Kidney (tissue), 13 donors: ENCODE measurements at regions not wholly inside any gene's neighbourhood (a gene's known extent, or its start where the extent isn't known, plus 50 kb on each side); places are given as distances from the start of the nearest gene placed in this dataset.

Source experiments
- DNase-seq, 5 donors: peaks; one replicate each; pipeline ENCODE4 v3.0.0-alpha.2; 2013 to 2020
- FAIRE-seq: peaks from 2 replicates; lab custom pipeline; 2012; peaks lifted over from hg19 to GRCh38; lab: Jason Lieb, UNC
- H3K27ac ChIP-seq, 2 donors: one replicate each; pipeline ENCODE4 v1.7.0; 2013; ENCODE audit warnings: low read depth in 2 of 2, low read length in 2 of 2, inconsistent platforms in 1 of 2
- H3K27me3 ChIP-seq: one replicate; pipeline ENCODE4 v1.7.1; 2013; ENCODE audit warnings: low read length, inconsistent platforms; ENCODE audit not compliant: control insufficient read depth, insufficient read depth
- H3K36me3 ChIP-seq, 3 donors: one replicate each; pipeline versions ENCODE4 v1.7.0 to v1.7.1; 2013; ENCODE audit warnings: low read length in 3 of 3, control low read depth in 1 of 3, inconsistent platforms in 1 of 3; ENCODE audit not compliant: insufficient read depth in 3 of 3, control insufficient read depth in 2 of 3
- H3K4me1 ChIP-seq, 3 donors: one replicate each; pipeline versions ENCODE4 v1.7.0 to v1.7.1; 2013; ENCODE audit warnings: low read length in 3 of 3, inconsistent platforms in 1 of 3, low read depth in 1 of 3; ENCODE audit not compliant: control insufficient read depth in 2 of 3, insufficient read depth in 2 of 3
- H3K4me3 ChIP-seq, 3 donors: one replicate each; pipeline versions ENCODE4 v1.7.0 to v1.8.1; 2013; ENCODE audit warnings: low read length in 3 of 3, control low read depth in 1 of 3, inconsistent platforms in 1 of 3
- H3K9ac ChIP-seq, 3 donors: one replicate each; pipeline versions ENCODE4 v1.7.0 to v1.7.1; 2013; ENCODE audit warnings: low read length in 3 of 3, control low read depth in 1 of 3, inconsistent platforms in 1 of 3
- H3K9me3 ChIP-seq, 3 donors: one replicate each; pipeline versions ENCODE4 v1.7.0 to v1.7.1; 2013; ENCODE audit warnings: low read length in 3 of 3, control low read depth in 1 of 3, inconsistent platforms in 1 of 3; ENCODE audit not compliant: control insufficient read depth in 2 of 3, insufficient read depth in 1 of 3
- intact Hi-C: fragments of 100-400 bp; cut with DNase I; formaldehyde crosslinking; loops from one replicate; pipeline ENCODE4 v1.11.1; 2022
- TF ChIP-seq, protein P1 (sequence below): IDR thresholded peaks from 3 replicates; pipeline ENCODE4 v1.5.1; 2012; ENCODE audit warnings: mild to moderate bottlenecking, moderate library complexity, borderline replicate concordance; ENCODE audit not compliant: insufficient read depth; ENCODE audit errors: extremely low read depth
- donor health status: control.
- donor health status: control.
- donor health status: control.
- donor health status: control.
- donor health status: control.
- donor health status: DM: yes; HTN: yes; CAD: no.
- donor health status: Normal renal cell carcinoma (clear cell type).

DNA sequence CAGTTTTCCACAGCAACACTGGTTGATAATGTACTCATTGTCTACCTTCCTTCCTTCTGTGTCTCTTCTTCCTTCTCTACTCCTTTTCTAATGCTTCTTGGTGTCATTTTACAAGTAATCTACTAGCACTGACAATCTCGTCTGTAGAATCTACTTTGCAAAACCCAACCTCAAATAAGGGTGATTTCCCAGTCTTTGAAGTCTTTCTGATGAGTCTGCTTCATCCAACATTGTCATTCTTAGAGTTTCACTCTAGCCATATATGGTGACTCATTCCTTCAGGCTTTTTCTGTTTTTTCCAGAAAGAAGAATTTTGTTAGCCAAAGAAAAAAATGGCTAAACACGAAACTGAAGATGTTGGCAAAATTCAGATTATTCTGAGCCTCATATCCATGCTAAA, 288.7 kb downstream of the MBD2 start:
- no peaks in the 10 kb centered on the region for H3K36me3 ChIP-seq
- no peaks in the 10 kb centered on the region for H3K9me3 ChIP-seq
- no peak overlapping the region for H3K4me3 ChIP-seq
- TF ChIP-seq, protein P1, sequence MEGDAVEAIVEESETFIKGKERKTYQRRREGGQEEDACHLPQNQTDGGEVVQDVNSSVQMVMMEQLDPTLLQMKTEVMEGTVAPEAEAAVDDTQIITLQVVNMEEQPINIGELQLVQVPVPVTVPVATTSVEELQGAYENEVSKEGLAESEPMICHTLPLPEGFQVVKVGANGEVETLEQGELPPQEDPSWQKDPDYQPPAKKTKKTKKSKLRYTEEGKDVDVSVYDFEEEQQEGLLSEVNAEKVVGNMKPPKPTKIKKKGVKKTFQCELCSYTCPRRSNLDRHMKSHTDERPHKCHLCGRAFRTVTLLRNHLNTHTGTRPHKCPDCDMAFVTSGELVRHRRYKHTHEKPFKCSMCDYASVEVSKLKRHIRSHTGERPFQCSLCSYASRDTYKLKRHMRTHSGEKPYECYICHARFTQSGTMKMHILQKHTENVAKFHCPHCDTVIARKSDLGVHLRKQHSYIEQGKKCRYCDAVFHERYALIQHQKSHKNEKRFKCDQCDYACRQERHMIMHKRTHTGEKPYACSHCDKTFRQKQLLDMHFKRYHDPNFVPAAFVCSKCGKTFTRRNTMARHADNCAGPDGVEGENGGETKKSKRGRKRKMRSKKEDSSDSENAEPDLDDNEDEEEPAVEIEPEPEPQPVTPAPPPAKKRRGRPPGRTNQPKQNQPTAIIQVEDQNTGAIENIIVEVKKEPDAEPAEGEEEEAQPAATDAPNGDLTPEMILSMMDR, result no peak
- DNase-seq (no peak), FAIRE-seq (no peak)
- H3K27ac ChIP-seq, result no peak overlapping the region
- no peaks in the 10 kb centered on the region for H3K27me3 ChIP-seq
- H3K9ac ChIP-seq, result no peak overlapping the region
- intact Hi-C loops, result no loop called here
- no peaks in the 10 kb centered on the region for H3K4me1 ChIP-seq

DNA sequence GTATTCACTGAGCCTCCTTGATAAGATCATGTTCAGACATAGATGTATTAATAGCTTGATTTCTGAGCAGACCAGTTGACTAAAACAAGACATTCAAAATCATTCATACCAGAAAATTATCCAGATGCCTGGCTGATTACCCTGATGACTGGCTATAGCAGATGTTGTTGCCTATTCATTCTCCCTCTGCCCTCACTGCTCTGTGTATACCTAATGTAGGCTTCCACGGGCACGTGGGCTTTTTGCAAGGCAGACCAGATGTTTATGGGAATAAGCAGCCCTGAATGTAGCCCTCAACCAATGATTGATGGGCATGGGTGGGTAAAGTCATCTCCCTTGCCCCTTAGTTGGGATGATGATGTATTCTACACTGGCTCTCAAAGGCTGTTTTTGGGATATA, 289.1 kb downstream of the MBD2 start:
- Histone ChIP-seq H3K4me1 (no peaks in the 10 kb centered on the region), H3K27me3 (no peaks in the 10 kb centered on the region), H3K4me3 (no peak overlapping the region), H3K27ac (no peak overlapping the region), H3K36me3 (no peaks in the 10 kb centered on the region), H3K9me3 (no peaks in the 10 kb centered on the region), H3K9ac (no peak overlapping the region)
- TF ChIP-seq, protein P1, result no peak
- DNase-seq (no peak), FAIRE-seq (no peak)
- intact Hi-C loops, result no loop called here

DNA sequence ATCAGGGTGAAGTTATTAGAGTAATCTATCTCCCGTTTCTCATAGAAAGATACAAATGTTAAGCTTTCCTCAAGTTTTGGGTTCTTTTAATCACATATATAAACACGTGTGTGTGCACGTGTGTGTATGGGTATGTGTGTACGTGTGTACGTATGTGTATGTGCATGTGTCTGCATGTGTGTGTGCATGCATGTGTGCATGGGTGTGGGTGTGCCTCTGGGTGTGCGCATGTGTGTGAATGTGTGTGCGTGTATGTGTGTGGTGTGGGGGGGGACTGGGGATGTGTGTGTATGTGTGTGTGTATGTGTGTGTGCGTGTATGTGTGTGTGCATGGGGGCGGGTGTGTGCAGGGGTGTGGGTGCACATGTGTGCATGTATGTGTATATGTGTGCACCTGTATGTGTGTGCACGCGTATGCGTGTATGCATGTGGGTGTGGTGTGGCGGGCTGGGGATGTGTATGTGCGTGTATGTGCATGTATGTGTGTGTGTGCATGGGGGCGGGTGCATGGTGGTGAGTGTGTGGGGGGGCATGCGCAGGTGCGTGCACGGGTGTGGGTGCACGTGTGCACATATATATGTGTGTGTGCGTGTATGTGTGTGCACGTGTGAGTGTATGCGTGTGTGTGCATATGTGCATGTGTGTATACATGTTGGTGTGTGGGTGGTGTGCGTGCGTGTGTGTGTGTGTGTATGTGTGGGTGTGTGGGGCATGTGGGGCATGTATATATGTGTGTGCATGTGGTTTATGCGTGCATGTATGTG, 304.0 kb downstream of the MBD2 start:
- H3K27ac ChIP-seq, result no peak overlapping the region
- no peak for FAIRE-seq
- TF ChIP-seq, protein P1, result no peak
- intact Hi-C loops, result no loop called here
- no peaks in the 10 kb centered on the region for H3K9me3 ChIP-seq
- no peak for DNase-seq
- H3K9ac ChIP-seq, result no peak overlapping the region
- H3K4me1 ChIP-seq, result no peaks in the 10 kb centered on the region
- no peaks in the 10 kb centered on the region for H3K36me3 ChIP-seq
- no peaks in the 10 kb centered on the region for H3K27me3 ChIP-seq
- no peak overlapping the region for H3K4me3 ChIP-seq
